ENCODE measurements at regions not wholly inside any gene's neighbourhood (a gene's known extent, or its start where the extent isn't known, plus 50 kb on each side); places are given as distances from the start of the nearest gene placed in this dataset.
"Not testable (repeated sequence)": the region's sequence is repeated elsewhere in the genome, so short reads cannot be mapped to it uniquely, and the experiment has no call there.

DNA sequence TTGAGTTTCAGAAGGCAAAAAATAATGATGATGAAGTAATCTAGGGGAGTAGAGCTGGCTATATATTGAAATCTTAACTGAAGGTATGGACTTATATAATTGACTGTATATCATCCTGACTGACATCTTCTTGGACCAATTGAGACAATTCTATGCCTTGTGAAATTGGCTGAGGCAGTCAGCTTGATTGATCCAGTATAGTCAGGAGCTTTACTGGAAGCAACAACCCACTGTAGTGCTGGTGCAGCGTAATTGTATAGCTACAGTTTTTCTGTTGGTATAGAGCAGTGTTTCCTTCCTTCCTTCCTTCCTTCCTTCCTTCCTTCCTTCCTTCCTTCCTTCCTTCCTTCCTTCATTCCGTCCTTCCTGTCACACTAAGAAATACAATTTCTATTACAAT lies 268.0 kb downstream of the NUF2 start (continued):
- TF ChIP-seq SUZ12 (IDR thresholded peaks at IDR 0.05; ENCODE audit: unreplicated experiment), result no peak
- no peak for TF ChIP-seq ZBED1 (IDR thresholded peaks at IDR 0.05; ENCODE audit: borderline replicate concordance)
- no peak for TF ChIP-seq GABPA (IDR thresholded peaks at IDR 0.05; ENCODE audit: low read depth)
- TF ChIP-seq TBL1XR1 (IDR thresholded peaks at IDR 0.05; ENCODE audit: low read depth, low read length), result no peak
- no peak for TF ChIP-seq TARDBP (IDR thresholded peaks at IDR 0.05; ENCODE audit: borderline replicate concordance)
- TF ChIP-seq RB1 (IDR thresholded peaks at IDR 0.05; ENCODE audit: borderline replicate concordance), result no peak

DNA sequence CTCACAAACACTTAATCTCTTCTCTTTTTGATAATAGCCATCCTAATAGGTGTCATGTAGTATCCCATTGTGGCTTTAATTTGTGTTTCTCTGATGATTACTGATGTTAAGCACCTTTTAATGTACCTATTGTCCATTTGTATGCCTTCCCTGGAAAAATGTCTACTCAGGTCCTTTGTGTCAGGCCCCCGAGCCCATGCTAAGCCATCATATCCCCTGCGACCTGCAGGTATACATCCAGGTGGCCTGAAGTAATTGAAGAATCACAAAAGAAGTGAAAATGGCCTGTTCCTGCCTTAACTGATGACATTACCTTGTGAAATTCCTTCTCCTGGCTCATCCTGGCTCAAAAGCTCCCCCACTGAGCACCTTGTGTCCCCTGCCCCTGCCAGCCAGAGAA lies 269.4 kb downstream of the NUF2 start:
- H3K27ac ChIP-seq (ENCODE audit: control insufficient read depth, insufficient read depth); H3K27me3 ChIP-seq (replicated peaks in 1 of 2; ENCODE audit: control insufficient read depth in 2 of 2, insufficient read depth in 2 of 2, low read length in 1 of 2); BruUV-seq (replicated peaks); H3K9ac ChIP-seq (ENCODE audit: control insufficient read depth, insufficient read depth, low read length); ATAC-seq; H3K9me3 ChIP-seq (replicated peaks; ENCODE audit: control insufficient read depth, insufficient read depth, low read length); H2AFZ ChIP-seq (ENCODE audit: control insufficient read depth, low read depth, low read length); H4K20me1 ChIP-seq (ENCODE audit: control insufficient read depth, insufficient read depth); H3K36me3 ChIP-seq (ENCODE audit: control insufficient read depth in 2 of 2, insufficient read depth in 2 of 2, low read length in 1 of 2); intact Hi-C loops (cut with micrococcal nuclease; ENCODE audit: unreplicated experiment); DNase-seq (ENCODE audit: low read depth, low spot score); H3K79me2 ChIP-seq (ENCODE audit: control insufficient read depth, insufficient read depth, low read length); H3K4me2 ChIP-seq (ENCODE audit: control insufficient read depth, insufficient read depth); FAIRE-seq; RAD21 ChIA-PET (ENCODE audit: unreplicated experiment); POLR2A ChIA-PET; CTCF ChIA-PET; H3K4me3 ChIP-seq; SMC1A ChIA-PET (ENCODE audit: uncharacterized antibody, unreplicated experiment); H3K4me1 ChIP-seq (ENCODE audit: control insufficient read depth, insufficient read depth, low read length); in situ Hi-C loops (cut with MboI): not testable (repeated sequence)
- 2% methylated on average over 2 of the region's 2 CpGs for WGBS (ENCODE audit: insufficient coverage, insufficient replicate concordance, low lambda C conversion rate, missing lambda C conversion rate)

DNA sequence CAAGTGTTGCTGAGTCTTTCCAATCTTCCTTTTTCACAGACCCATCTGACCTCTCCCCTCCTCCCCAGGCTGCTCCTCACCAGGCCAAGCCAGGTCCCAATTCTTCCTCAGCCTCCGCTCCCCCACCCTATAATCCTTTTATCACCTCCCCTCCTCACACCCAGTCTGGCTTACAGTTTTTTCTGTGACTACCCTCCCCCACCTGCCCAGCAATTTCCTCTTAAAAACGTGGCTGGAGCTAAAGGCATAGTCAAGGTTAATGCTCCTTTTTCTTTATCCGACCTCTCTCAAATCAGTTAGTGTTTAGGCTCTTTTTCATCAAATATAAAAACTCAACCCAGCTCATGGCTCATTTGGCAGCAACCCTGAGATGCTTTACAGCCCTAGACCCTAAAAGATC lies 270.9 kb downstream of the NUF2 start:
- 19% methylated on average over 3 of the region's 3 CpGs for WGBS (ENCODE audit: insufficient coverage, insufficient replicate concordance, low lambda C conversion rate, missing lambda C conversion rate)
- H2AFZ ChIP-seq (ENCODE audit: control insufficient read depth, low read depth, low read length); intact Hi-C loops (cut with micrococcal nuclease; ENCODE audit: unreplicated experiment); H3K36me3 ChIP-seq (ENCODE audit: control insufficient read depth in 2 of 2, insufficient read depth in 2 of 2, low read length in 1 of 2); RAD21 ChIA-PET (ENCODE audit: unreplicated experiment); H3K79me2 ChIP-seq (ENCODE audit: control insufficient read depth, insufficient read depth, low read length); POLR2A ChIA-PET; in situ Hi-C loops (cut with MboI); BruUV-seq (replicated peaks); H3K9ac ChIP-seq (ENCODE audit: control insufficient read depth, insufficient read depth, low read length); FAIRE-seq; H3K27me3 ChIP-seq (replicated peaks in 1 of 2; ENCODE audit: control insufficient read depth in 2 of 2, insufficient read depth in 2 of 2, low read length in 1 of 2); H3K9me3 ChIP-seq (replicated peaks; ENCODE audit: control insufficient read depth, insufficient read depth, low read length); H3K4me3 ChIP-seq; H4K20me1 ChIP-seq (ENCODE audit: control insufficient read depth, insufficient read depth); H3K27ac ChIP-seq (ENCODE audit: control insufficient read depth, insufficient read depth); CTCF ChIA-PET; H3K4me1 ChIP-seq (ENCODE audit: control insufficient read depth, insufficient read depth, low read length); SMC1A ChIA-PET (ENCODE audit: uncharacterized antibody, unreplicated experiment); H3K4me2 ChIP-seq (ENCODE audit: control insufficient read depth, insufficient read depth); DNase-seq (ENCODE audit: low read depth, low spot score); ATAC-seq: not testable (repeated sequence)

DNA sequence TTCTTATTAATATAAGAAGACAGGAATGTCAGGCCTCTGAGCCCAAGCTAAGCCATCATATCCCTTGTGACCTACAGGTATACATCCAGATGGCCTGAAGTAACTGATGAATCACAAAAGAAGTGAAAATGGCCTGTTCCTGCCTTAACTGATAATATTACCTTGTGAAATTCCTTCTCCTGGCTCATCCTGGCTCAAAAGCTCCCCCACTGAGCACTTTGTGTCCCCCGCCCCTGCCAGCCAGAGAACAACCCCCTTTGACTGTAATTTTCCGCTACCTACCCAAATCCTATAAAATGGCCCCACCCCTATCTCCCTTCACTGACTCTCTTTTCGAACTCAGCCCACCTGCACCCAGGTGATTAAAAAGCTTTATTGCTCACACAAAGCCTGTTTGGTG lies 274.4 kb downstream of the NUF2 start:
- H4K20me1 ChIP-seq (ENCODE audit: control insufficient read depth, insufficient read depth); BruUV-seq (replicated peaks); POLR2A ChIA-PET; H3K27ac ChIP-seq (ENCODE audit: control insufficient read depth, insufficient read depth); FAIRE-seq; H3K27me3 ChIP-seq (replicated peaks in 1 of 2; ENCODE audit: control insufficient read depth in 2 of 2, insufficient read depth in 2 of 2, low read length in 1 of 2); RAD21 ChIA-PET (ENCODE audit: unreplicated experiment); intact Hi-C loops (cut with micrococcal nuclease; ENCODE audit: unreplicated experiment); ATAC-seq; CTCF ChIA-PET; DNase-seq (ENCODE audit: low read depth, low spot score); H3K4me1 ChIP-seq (ENCODE audit: control insufficient read depth, insufficient read depth, low read length); H3K9me3 ChIP-seq (replicated peaks; ENCODE audit: control insufficient read depth, insufficient read depth, low read length); H3K9ac ChIP-seq (ENCODE audit: control insufficient read depth, insufficient read depth, low read length); SMC1A ChIA-PET (ENCODE audit: uncharacterized antibody, unreplicated experiment); H3K36me3 ChIP-seq (ENCODE audit: control insufficient read depth in 2 of 2, insufficient read depth in 2 of 2, low read length in 1 of 2); H3K4me3 ChIP-seq; H3K4me2 ChIP-seq (ENCODE audit: control insufficient read depth, insufficient read depth); H2AFZ ChIP-seq (ENCODE audit: control insufficient read depth, low read depth, low read length); in situ Hi-C loops (cut with MboI); H3K79me2 ChIP-seq (ENCODE audit: control insufficient read depth, insufficient read depth, low read length): not testable (repeated sequence)
- WGBS (ENCODE audit: insufficient coverage, insufficient replicate concordance, low lambda C conversion rate, missing lambda C conversion rate), result 6% methylated on average over 3 of the region's 3 CpGs
